ENCODE measurements at regions not wholly inside any gene's neighbourhood (a gene's known extent, or its start where the extent isn't known, plus 50 kb on each side); places are given as distances from the start of the nearest gene placed in this dataset.

DNA sequence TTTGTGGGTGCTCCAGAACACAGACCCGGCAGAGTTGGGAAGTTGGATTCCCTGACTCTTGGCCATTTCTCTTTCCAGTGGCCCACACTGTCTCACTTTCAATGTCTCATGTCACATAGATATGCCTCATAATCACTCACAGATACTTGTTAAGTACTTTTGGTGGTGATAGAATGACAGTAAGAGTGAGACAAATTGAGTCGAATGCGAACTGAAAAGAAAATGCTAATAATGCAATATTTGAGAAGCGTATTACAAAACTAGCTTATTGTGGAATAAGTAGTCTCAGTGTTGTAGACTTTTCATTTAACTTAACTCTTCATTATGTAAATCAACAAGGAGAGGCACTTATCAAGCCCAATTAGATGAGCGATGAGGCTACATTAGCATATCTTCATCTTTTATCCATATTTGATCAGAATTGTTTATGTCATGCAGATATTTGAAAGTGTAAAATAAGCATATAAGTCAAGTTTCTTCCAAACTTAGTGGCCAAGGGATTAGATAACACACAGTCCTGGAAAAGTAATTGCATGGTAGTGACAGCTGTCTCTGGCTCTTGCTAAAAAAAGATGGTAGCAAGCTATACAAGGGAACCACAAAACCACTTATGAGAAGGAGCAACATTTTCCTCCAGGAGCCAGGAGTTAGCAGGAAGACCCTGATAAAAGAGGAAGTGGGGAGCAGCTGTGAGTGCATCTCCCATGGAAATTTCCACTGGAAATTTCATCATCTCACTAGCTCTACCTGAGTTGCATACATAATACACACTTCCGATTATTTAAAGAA lies 243.6 kb downstream of the ARRDC4 start:
- Histone ChIP-seq H3K9me3 (ENCODE audit: control insufficient read depth, low read length) (no peaks in the 10 kb centered on the region), H3K27me3 (replicated peaks; ENCODE audit: control insufficient read depth, insufficient read depth, low read length) (no peaks in the 10 kb centered on the region), H3K9ac (ENCODE audit: low read length) (no peak overlapping the region), H3K36me3 (ENCODE audit: control insufficient read depth, insufficient read depth, low read length, severe bottlenecking) (no peaks in the 10 kb centered on the region), H3K4me1 (ENCODE audit: control insufficient read depth, insufficient read depth, low read length) (no peaks in the 10 kb centered on the region), H3K4me3 (ENCODE audit: low read length) (no peak overlapping the region)
- DNase-seq (ENCODE audit: low read depth), result no peak

DNA sequence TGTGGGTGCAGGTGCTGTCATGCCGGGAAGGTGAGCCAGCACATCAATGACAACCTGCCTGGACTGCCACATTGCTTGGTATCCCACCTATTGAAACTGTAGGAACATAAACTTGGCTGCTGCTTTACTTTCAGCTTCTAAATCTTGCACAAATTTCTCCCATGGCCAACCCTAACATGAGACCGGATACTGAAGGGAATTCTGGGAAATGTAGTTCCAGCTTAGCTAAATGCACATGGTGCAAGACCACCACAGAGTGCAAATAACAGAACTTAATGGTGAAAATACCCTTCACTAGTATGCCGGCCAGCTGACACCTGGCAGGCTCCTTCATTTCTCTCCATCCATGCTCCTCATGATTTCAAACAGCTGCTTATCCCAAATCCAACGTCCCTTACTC lies 247.4 kb downstream of the ARRDC4 start:
- Histone ChIP-seq H3K36me3 (ENCODE audit: control insufficient read depth, insufficient read depth, low read length, severe bottlenecking) (no peaks in the 10 kb centered on the region), H3K9me3 (ENCODE audit: control insufficient read depth, low read length) (no peaks in the 10 kb centered on the region), H3K4me3 (ENCODE audit: low read length) (no peak overlapping the region), H3K4me1 (ENCODE audit: control insufficient read depth, insufficient read depth, low read length) (no peaks in the 10 kb centered on the region), H3K27me3 (replicated peaks; ENCODE audit: control insufficient read depth, insufficient read depth, low read length) (no peaks in the 10 kb centered on the region), H3K9ac (ENCODE audit: low read length) (no peak overlapping the region)
- DNase-seq (ENCODE audit: low read depth), result no peak

DNA sequence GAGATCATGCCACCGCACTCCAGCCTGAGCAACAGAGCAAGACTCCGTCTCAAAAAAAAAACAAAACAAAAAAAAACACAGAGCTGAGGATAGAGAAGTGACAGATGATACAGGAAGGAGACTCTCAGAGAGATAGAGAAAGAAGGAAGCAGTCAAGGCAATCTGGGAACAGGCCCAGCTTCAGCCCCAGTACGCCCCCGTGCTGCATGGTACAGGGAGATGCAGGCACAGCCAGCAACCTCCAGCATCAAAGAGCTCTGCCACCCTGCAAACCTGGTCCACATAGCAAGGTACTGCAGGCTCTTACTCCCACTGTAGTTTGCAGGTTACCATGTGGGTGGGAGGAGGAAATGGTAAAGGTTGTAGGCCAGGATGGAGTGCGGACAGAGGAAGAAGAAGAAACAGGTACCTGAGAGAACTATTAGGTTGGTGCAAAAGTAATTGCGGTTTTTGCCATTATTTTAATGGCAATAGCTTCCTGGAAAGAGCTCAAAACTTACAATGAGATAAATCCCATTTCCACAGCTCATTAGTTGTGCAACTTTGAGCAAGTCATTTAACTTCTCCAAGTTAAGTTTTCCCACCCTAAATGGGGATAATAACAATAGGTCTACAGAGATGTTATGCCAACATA lies 253.0 kb downstream of the ARRDC4 start:
- no peaks in the 10 kb centered on the region for H3K27me3 ChIP-seq (replicated peaks; ENCODE audit: control insufficient read depth, insufficient read depth, low read length)
- no peaks in the 10 kb centered on the region for H3K36me3 ChIP-seq (ENCODE audit: control insufficient read depth, insufficient read depth, low read length, severe bottlenecking)
- H3K9me3 ChIP-seq (ENCODE audit: control insufficient read depth, low read length), result no peaks in the 10 kb centered on the region
- no peak overlapping the region for H3K9ac ChIP-seq (ENCODE audit: low read length)
- no peak overlapping the region for H3K4me3 ChIP-seq (ENCODE audit: low read length)
- H3K4me1 ChIP-seq (ENCODE audit: control insufficient read depth, insufficient read depth, low read length), result no peaks in the 10 kb centered on the region
- DNase-seq (ENCODE audit: low read depth), result no peak

DNA sequence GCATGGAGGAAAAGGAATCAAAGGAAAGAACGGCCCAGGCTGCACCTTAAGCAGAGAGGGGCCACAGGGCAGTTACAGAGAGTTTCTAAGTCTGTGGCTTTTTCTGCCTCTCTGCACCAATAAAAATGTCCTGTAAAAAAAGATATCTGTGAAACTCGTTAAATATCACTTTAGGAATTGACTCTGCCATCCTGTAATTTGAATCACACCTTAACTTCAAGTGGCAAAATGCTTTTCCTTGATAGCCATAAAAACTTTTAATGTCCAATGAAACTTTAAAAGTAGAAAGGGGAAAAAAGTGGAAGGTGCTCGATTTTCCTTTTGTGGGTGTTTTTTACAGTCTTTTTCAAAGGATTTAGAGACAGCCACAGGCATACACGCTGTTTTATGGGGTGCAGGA lies 255.7 kb downstream of the ARRDC4 start:
- DNase-seq (ENCODE audit: low read depth), result no peak
- Histone ChIP-seq H3K36me3 (ENCODE audit: control insufficient read depth, insufficient read depth, low read length, severe bottlenecking) (no peaks in the 10 kb centered on the region), H3K9ac (ENCODE audit: low read length) (no peak overlapping the region), H3K27me3 (replicated peaks; ENCODE audit: control insufficient read depth, insufficient read depth, low read length) (no peaks in the 10 kb centered on the region), H3K4me3 (ENCODE audit: low read length) (no peak overlapping the region), H3K4me1 (ENCODE audit: control insufficient read depth, insufficient read depth, low read length) (no peaks in the 10 kb centered on the region), H3K9me3 (ENCODE audit: control insufficient read depth, low read length) (no peaks in the 10 kb centered on the region)

DNA sequence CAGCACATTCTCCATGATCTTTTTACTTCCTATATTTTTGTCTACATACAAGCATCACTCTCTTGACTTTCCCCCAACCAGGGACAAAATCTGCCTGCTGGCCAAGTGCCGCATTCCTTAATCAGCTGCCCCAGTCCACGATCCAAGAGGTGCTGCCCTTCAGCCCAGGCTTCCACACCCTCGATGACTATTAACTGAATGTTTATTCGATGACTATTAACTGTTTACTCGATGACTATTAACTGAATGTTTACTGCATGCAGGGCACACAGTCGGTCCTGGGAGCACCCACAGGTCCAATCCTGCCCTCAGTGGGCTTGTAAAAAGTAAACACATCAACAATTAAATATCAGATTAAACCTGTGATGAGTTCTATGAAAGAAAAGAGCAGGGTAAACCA lies 256.9 kb downstream of the ARRDC4 start:
- Histone ChIP-seq H3K4me3 (ENCODE audit: low read length) (no peak overlapping the region), H3K9ac (ENCODE audit: low read length) (no peak overlapping the region), H3K4me1 (ENCODE audit: control insufficient read depth, insufficient read depth, low read length) (no peaks in the 10 kb centered on the region), H3K27me3 (replicated peaks; ENCODE audit: control insufficient read depth, insufficient read depth, low read length) (no peaks in the 10 kb centered on the region), H3K36me3 (ENCODE audit: control insufficient read depth, insufficient read depth, low read length, severe bottlenecking) (no peaks in the 10 kb centered on the region), H3K9me3 (ENCODE audit: control insufficient read depth, low read length) (no peaks in the 10 kb centered on the region)
- DNase-seq (ENCODE audit: low read depth), result no peak

DNA sequence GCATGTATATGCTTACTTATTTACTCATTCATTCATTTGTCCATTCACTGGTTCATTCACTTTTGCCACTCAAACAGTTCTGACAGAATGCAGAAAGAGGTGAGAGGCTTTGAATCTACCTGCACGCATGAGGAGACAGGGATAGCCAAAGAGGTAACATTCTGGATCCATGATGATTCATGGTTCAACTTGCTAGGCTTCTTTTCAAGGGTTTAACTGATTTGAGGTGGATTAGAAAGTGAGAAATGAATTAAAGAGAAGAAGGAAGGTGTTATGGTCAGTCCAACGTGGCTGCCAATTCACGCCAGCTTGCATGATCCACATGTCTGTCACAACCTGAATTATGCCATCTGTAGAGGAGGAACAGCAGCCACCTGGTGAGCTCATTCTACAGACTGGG lies 260.6 kb downstream of the ARRDC4 start:
- no peak overlapping the region for H3K4me3 ChIP-seq (ENCODE audit: low read length)
- DNase-seq (ENCODE audit: low read depth), result no peak
- no peaks in the 10 kb centered on the region for H3K9me3 ChIP-seq (ENCODE audit: control insufficient read depth, low read length)
- no peak overlapping the region for H3K9ac ChIP-seq (ENCODE audit: low read length)
- H3K27me3 ChIP-seq (replicated peaks; ENCODE audit: control insufficient read depth, insufficient read depth, low read length), result no peaks in the 10 kb centered on the region
- no peaks in the 10 kb centered on the region for H3K4me1 ChIP-seq (ENCODE audit: control insufficient read depth, insufficient read depth, low read length)
- no peaks in the 10 kb centered on the region for H3K36me3 ChIP-seq (ENCODE audit: control insufficient read depth, insufficient read depth, low read length, severe bottlenecking)

DNA sequence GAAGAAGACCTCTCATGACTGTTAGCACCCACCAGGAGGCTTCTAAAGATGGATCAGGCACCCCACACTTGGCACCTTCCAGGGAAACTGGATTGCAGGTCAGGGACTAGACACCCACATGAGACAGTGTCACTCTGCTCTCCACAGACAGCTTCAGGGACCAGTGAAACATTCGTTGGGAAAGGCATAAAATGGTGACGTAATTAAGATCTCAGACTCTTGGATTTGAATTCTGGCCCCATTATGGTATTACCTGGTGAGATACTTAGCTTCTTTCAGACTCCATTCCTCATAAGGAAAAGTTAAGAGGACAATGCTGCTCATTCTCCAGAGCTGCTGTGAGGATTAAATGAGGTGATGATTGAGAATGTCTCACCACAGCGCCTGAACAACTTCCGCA lies 261.1 kb downstream of the ARRDC4 start:
- Histone ChIP-seq H3K27me3 (replicated peaks; ENCODE audit: control insufficient read depth, insufficient read depth, low read length) (no peaks in the 10 kb centered on the region), H3K4me3 (ENCODE audit: low read length) (no peak overlapping the region), H3K9me3 (ENCODE audit: control insufficient read depth, low read length) (no peaks in the 10 kb centered on the region)

DNA sequence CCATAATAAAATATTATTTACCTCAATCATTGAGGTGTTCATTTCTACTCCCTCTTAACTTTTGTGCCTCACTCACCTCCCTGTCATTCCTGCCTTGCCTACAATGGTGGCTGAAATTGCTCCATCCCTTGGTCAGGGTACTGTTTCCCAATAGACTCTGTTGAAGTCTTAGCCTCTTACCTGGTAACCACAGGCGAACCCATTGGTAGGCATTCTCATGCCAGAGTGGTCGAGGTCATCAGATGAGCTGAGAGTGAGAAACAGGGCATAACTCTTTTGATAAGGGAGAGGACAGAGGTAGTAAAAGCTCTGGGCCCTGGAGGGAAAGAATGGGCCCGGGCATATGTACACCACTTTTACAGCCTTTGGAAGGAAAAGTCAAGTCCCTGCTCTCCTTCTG lies 265.6 kb downstream of the ARRDC4 start:
- no peak for DNase-seq (ENCODE audit: low read depth)
- Histone ChIP-seq H3K4me1 (ENCODE audit: control insufficient read depth, insufficient read depth, low read length) (no peaks in the 10 kb centered on the region), H3K27me3 (replicated peaks; ENCODE audit: control insufficient read depth, insufficient read depth, low read length) (no peaks in the 10 kb centered on the region), H3K9ac (ENCODE audit: low read length) (no peak overlapping the region), H3K36me3 (ENCODE audit: control insufficient read depth, insufficient read depth, low read length, severe bottlenecking) (no peaks in the 10 kb centered on the region), H3K9me3 (ENCODE audit: control insufficient read depth, low read length) (no peaks in the 10 kb centered on the region), H3K4me3 (ENCODE audit: low read length) (no peak overlapping the region)

More for the DNA sequence above, 261.1 kb downstream of the ARRDC4 start:
- Histone ChIP-seq H3K36me3 (ENCODE audit: control insufficient read depth, insufficient read depth, low read length, severe bottlenecking) (no peaks in the 10 kb centered on the region), H3K4me1 (ENCODE audit: control insufficient read depth, insufficient read depth, low read length) (no peaks in the 10 kb centered on the region), H3K9ac (ENCODE audit: low read length) (no peak overlapping the region)
- no peak for DNase-seq (ENCODE audit: low read depth)

DNA sequence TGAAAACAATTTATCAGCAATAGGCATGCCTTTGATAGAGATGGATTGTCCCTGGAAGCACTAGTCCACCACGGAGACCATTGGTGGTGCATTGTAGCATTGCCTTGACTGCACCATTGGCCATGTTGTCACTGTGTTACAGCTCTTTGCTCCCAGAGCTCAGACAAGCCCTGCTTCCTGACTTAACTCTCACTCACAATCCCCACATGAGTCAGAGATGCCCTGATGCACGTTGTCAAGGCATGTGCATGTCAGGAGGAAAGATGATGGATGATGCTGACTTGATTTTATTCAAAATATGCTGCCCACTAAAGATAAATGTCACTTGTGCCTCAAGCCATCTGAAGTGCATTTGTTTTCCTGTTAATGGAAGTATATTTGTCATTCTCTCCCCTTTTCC lies 266.1 kb downstream of the ARRDC4 start:
- DNase-seq (ENCODE audit: low read depth), result no peak
- Histone ChIP-seq H3K36me3 (ENCODE audit: control insufficient read depth, insufficient read depth, low read length, severe bottlenecking) (no peaks in the 10 kb centered on the region), H3K4me3 (ENCODE audit: low read length) (no peak overlapping the region), H3K9me3 (ENCODE audit: control insufficient read depth, low read length) (no peaks in the 10 kb centered on the region), H3K4me1 (ENCODE audit: control insufficient read depth, insufficient read depth, low read length) (no peaks in the 10 kb centered on the region), H3K9ac (ENCODE audit: low read length) (no peak overlapping the region), H3K27me3 (replicated peaks; ENCODE audit: control insufficient read depth, insufficient read depth, low read length) (no peaks in the 10 kb centered on the region)

DNA sequence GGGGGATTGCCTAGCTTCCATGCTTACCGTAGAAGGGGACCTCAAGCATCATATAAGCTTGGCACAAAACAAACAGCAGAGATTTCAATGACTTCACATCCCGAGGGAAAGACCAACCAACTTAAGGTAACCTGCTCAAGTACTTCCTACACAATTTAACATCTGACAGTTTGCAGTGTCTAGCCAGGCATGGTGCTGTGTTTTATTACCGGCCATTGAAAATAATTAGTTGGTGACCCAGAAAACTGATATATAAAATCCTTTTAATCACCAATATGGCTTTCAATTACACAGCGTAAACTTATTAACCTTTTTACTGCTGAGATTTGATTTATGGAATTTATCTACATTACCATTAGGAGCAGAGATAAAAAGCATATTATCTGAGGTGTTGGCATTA lies 268.3 kb downstream of the ARRDC4 start:
- DNase-seq (ENCODE audit: low read depth), result no peak
- Histone ChIP-seq H3K36me3 (ENCODE audit: control insufficient read depth, insufficient read depth, low read length, severe bottlenecking) (no peaks in the 10 kb centered on the region), H3K27me3 (replicated peaks; ENCODE audit: control insufficient read depth, insufficient read depth, low read length) (no peaks in the 10 kb centered on the region), H3K9me3 (ENCODE audit: control insufficient read depth, low read length) (no peaks in the 10 kb centered on the region), H3K4me3 (ENCODE audit: low read length) (no peak overlapping the region), H3K9ac (ENCODE audit: low read length) (no peak overlapping the region), H3K4me1 (ENCODE audit: control insufficient read depth, insufficient read depth, low read length) (no peaks in the 10 kb centered on the region)

DNA sequence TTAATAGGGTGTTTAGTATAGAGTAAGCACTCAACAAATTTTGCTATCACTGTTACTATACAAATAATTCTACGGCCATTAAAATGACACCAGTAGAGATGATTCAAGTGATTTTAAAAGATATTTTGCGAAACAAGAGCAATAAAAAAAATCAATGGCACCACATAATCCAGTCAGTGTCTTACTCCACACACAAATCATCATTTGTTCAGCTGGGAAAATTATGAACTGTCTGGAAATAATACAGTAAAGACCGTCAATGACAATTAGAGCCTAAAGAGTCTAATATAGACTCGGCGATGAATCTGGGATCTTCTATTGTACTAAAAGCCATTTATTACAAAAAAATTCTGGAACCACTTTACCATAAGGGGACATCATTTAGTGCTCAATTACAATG lies 270.5 kb downstream of the ARRDC4 start:
- Histone ChIP-seq H3K4me1 (ENCODE audit: control insufficient read depth, insufficient read depth, low read length) (no peaks in the 10 kb centered on the region), H3K4me3 (ENCODE audit: low read length) (no peak overlapping the region), H3K9ac (ENCODE audit: low read length) (no peak overlapping the region), H3K9me3 (ENCODE audit: control insufficient read depth, low read length) (no peaks in the 10 kb centered on the region), H3K36me3 (ENCODE audit: control insufficient read depth, insufficient read depth, low read length, severe bottlenecking) (no peaks in the 10 kb centered on the region), H3K27me3 (replicated peaks; ENCODE audit: control insufficient read depth, insufficient read depth, low read length) (no peaks in the 10 kb centered on the region)
- no peak for DNase-seq (ENCODE audit: low read depth)
